ENCODE measurements at regions not wholly inside any gene's neighbourhood (a gene's known extent, or its start where the extent isn't known, plus 50 kb on each side); places are given as distances from the start of the nearest gene placed in this dataset.
"Not testable (repeated sequence)": the region's sequence is repeated elsewhere in the genome, so short reads cannot be mapped to it uniquely, and the experiment has no call there.

- in situ Hi-C loops (cut with MboI; ENCODE audit: low pct_ligation_motif_present in 1 of 4, low pct_unique_long_range_greater_than_20kb in 1 of 4, low sequenced_read_pairs in 3 of 4) (no loop called here), intact Hi-C loops (cut with DNase I; ENCODE audit: low total_unique reads) (no loop called here)
- Histone ChIP-seq H3K27me3 (no peaks in the 10 kb centered on the region), H3K4me3 (no peak overlapping the region), H3K27ac (no peak overlapping the region), H3K9me3 (no peaks in the 10 kb centered on the region), H3K36me3 (no peaks in the 10 kb centered on the region), H3K4me1 (no peaks in the 10 kb centered on the region)
- WGBS, 2 donors (ENCODE audit: low coverage in 1 of 2) = 87 to 100% methylated on average over 1 to 7 of the region's 7 CpGs
- TF ChIP-seq EP300 (IDR thresholded peaks at IDR 0.05; ENCODE audit: low read depth) = no peak
- no peak for TF ChIP-seq POLR2AphosphoS5 (IDR thresholded peaks at IDR 0.05)
- TF ChIP-seq POLR2A (IDR thresholded peaks at IDR 0.05) = no peak
- DNase-seq = no peak
Observed at GRCh38 chr1:103457886-103458455, 67.5 kb upstream of the RNPC3 start.

DNA sequence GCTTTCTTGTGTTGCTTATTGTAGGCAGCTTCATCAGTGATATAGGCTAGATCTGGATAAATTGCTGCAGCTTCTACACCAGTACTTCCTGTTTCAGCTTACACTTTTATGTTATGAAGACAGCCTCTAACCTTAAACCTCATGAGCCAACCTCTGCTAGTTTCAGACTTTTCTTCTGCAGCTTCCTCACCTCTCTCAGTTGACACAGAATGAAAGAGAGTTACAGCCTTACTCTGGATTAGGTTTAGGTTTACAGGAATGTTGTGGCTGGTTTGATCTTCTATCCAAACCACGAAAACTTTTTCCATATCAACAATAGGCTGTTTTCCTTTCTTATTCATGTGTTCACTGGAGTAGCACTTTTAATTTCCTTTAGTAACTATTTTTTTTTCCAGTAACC, 76.9 kb upstream of the RNPC3 start:
- intact Hi-C loops (cut with DNase I; ENCODE audit: low total_unique reads) = no loop called here
- H3K4me1 ChIP-seq = no peaks in the 10 kb centered on the region
- no peak overlapping the region for H3K4me3 ChIP-seq
- H3K36me3 ChIP-seq = no peaks in the 10 kb centered on the region
- no peak for TF ChIP-seq POLR2A (IDR thresholded peaks at IDR 0.05)
- no peak for TF ChIP-seq POLR2AphosphoS5 (IDR thresholded peaks at IDR 0.05)
- DNase-seq = no peak
- no peaks in the 10 kb centered on the region for H3K9me3 ChIP-seq
- no peak overlapping the region for H3K27ac ChIP-seq
- WGBS, 2 donors (ENCODE audit: low coverage in 1 of 2) = 69 to 75% methylated on average over 1 of the region's 1 CpG
- H3K27me3 ChIP-seq = no peaks in the 10 kb centered on the region
- in situ Hi-C loops (cut with MboI; ENCODE audit: low pct_ligation_motif_present in 1 of 4, low pct_unique_long_range_greater_than_20kb in 1 of 4, low sequenced_read_pairs in 3 of 4) = no loop called here

DNA sequence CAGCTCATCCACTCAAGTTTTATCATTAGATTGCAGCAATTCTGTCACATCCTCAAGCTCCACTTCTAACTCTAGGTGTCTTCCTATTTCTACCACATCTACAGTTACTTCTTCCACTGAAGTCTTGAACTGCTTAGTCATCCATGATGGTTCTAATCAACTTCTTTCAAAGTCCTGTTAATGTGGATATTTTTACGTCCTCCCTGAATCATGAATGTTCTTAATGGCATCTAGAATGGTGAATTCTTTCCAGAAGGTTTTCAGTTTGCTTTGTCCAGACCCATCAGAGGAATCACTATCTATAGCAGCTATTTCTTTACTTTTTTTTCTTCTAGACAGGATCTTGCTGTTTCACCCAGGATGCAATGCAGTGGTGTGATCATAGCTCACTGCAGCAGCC, 78.0 kb upstream of the RNPC3 start:
- Histone ChIP-seq H3K36me3 (no peaks in the 10 kb centered on the region), H3K4me3 (no peak overlapping the region), H3K4me1 (no peaks in the 10 kb centered on the region), H3K9me3 (no peaks in the 10 kb centered on the region), H3K27me3 (no peaks in the 10 kb centered on the region), H3K27ac (no peak overlapping the region)
- in situ Hi-C loops (cut with MboI; ENCODE audit: low pct_ligation_motif_present in 1 of 4, low pct_unique_long_range_greater_than_20kb in 1 of 4, low sequenced_read_pairs in 3 of 4) = no loop called here
- intact Hi-C loops (cut with DNase I; ENCODE audit: low total_unique reads) = no loop called here
- DNase-seq = no peak
- TF ChIP-seq POLR2A (IDR thresholded peaks at IDR 0.05) (no peak), POLR2AphosphoS5 (IDR thresholded peaks at IDR 0.05) (no peak), EP300 (IDR thresholded peaks at IDR 0.05; ENCODE audit: low read depth) (no peak)
- TF ChIP-seq, protein P1, sequence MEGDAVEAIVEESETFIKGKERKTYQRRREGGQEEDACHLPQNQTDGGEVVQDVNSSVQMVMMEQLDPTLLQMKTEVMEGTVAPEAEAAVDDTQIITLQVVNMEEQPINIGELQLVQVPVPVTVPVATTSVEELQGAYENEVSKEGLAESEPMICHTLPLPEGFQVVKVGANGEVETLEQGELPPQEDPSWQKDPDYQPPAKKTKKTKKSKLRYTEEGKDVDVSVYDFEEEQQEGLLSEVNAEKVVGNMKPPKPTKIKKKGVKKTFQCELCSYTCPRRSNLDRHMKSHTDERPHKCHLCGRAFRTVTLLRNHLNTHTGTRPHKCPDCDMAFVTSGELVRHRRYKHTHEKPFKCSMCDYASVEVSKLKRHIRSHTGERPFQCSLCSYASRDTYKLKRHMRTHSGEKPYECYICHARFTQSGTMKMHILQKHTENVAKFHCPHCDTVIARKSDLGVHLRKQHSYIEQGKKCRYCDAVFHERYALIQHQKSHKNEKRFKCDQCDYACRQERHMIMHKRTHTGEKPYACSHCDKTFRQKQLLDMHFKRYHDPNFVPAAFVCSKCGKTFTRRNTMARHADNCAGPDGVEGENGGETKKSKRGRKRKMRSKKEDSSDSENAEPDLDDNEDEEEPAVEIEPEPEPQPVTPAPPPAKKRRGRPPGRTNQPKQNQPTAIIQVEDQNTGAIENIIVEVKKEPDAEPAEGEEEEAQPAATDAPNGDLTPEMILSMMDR (IDR thresholded peaks at IDR 0.05) = no peak
- WGBS, 2 donors (ENCODE audit: low coverage in 1 of 2) = 94 to 100% methylated on average over 1 of the region's 1 CpG

GRCh38 chr1:103441342-103441741, 84.2 kb upstream of the RNPC3 start:
- no peak for DNase-seq
- H3K4me1 ChIP-seq = no peaks in the 10 kb centered on the region
- WGBS, 2 donors (ENCODE audit: low coverage in 1 of 2) = 64 to 71% methylated on average over 3 of the region's 3 CpGs
- H3K36me3 ChIP-seq = no peaks in the 10 kb centered on the region
- H3K27ac ChIP-seq = no peak overlapping the region
- in situ Hi-C loops (cut with MboI; ENCODE audit: low pct_ligation_motif_present in 1 of 4, low pct_unique_long_range_greater_than_20kb in 1 of 4, low sequenced_read_pairs in 3 of 4) (no loop called here), intact Hi-C loops (cut with DNase I; ENCODE audit: low total_unique reads) (no loop called here)
- TF ChIP-seq, protein P1 (IDR thresholded peaks at IDR 0.05) = no peak
- no peaks in the 10 kb centered on the region for H3K27me3 ChIP-seq
- H3K9me3 ChIP-seq = no peaks in the 10 kb centered on the region
- no peak overlapping the region for H3K4me3 ChIP-seq

- H3K9me3 ChIP-seq; H3K27me3 ChIP-seq; H3K36me3 ChIP-seq; DNase-seq; H3K4me3 ChIP-seq; H3K4me1 ChIP-seq; in situ Hi-C loops (cut with MboI; ENCODE audit: low pct_ligation_motif_present in 1 of 4, low pct_unique_long_range_greater_than_20kb in 1 of 4, low sequenced_read_pairs in 3 of 4); H3K27ac ChIP-seq; intact Hi-C loops (cut with DNase I; ENCODE audit: low total_unique reads): not testable (repeated sequence)
- 72 to 80% methylated on average over 2 to 4 of the region's 4 CpGs for WGBS, 2 donors (ENCODE audit: low coverage in 1 of 2)
Observed at GRCh38 chr1:103436568-103437100, 88.9 kb upstream of the RNPC3 start.

- intact Hi-C loops (cut with DNase I; ENCODE audit: low total_unique reads) = no loop called here
- no peak overlapping the region for H3K4me3 ChIP-seq
- H3K27ac ChIP-seq = no peak overlapping the region
- no peaks in the 10 kb centered on the region for H3K9me3 ChIP-seq
- DNase-seq = no peak
- in situ Hi-C loops (cut with MboI; ENCODE audit: low pct_ligation_motif_present in 1 of 4, low pct_unique_long_range_greater_than_20kb in 1 of 4, low sequenced_read_pairs in 3 of 4) = no loop called here
- H3K27me3 ChIP-seq = no peaks in the 10 kb centered on the region
- 36 to 50% methylated on average over 1 of the region's 1 CpG for WGBS, 2 donors (ENCODE audit: low coverage in 1 of 2)
- TF ChIP-seq EP300 (IDR thresholded peaks at IDR 0.05; ENCODE audit: low read depth) = no peak
- TF ChIP-seq, protein P1 (IDR thresholded peaks at IDR 0.05) = no peak
- TF ChIP-seq POLR2A (IDR thresholded peaks at IDR 0.05) = no peak
- TF ChIP-seq POLR2AphosphoS5 (IDR thresholded peaks at IDR 0.05) = no peak
- H3K4me1 ChIP-seq = no peaks in the 10 kb centered on the region
- H3K36me3 ChIP-seq = no peaks in the 10 kb centered on the region
Observed at GRCh38 chr1:103435443-103435842, 90.1 kb upstream of the RNPC3 start.

Data from transverse colon (tissue), 4 donors.